Mesothelial cell of epicardium (in vitro differentiated cells): ENCODE measurements at regions not wholly inside any gene's neighbourhood (a gene's known extent, or its start where the extent isn't known, plus 50 kb on each side); places are given as distances from the start of the nearest gene placed in this dataset.

Experiments
- DNase-seq, 2 experiments: peaks; one replicate each; pipeline ENCODE4 v3.0.0; 2021; ENCODE audit warnings: low spot score in 2 of 2; ENCODE audit not compliant: unreplicated experiment in 2 of 2
- H3K27ac Mint-ChIP-seq: 2 replicates; pipeline ENCODE4 v1.8.0; 2021; ENCODE audit warnings: mixed read lengths
- H3K27me3 Mint-ChIP-seq: 2 replicates; pipeline ENCODE4 v1.8.0; 2021; ENCODE audit warnings: low read depth, mixed read lengths
- H3K36me3 Mint-ChIP-seq: 2 replicates; pipeline ENCODE4 v1.8.0; 2021; ENCODE audit warnings: mixed read lengths
- H3K4me1 Mint-ChIP-seq: 2 replicates; pipeline ENCODE4 v1.8.0; 2021; ENCODE audit warnings: mixed read lengths
- H3K4me3 Mint-ChIP-seq: 2 replicates; pipeline ENCODE4 v1.8.0; 2021; ENCODE audit warnings: mild to moderate bottlenecking, moderate library complexity, mixed read lengths
- H3K9me3 Mint-ChIP-seq: 2 replicates; pipeline ENCODE4 v1.8.0; 2021; ENCODE audit warnings: mixed read lengths
- TF ChIP-seq, protein P1 (sequence below): fragments of 200-600 bp; sonication (generic); IDR thresholded peaks from one replicate; pipeline ENCODE4 v1.5.0; 2021; ENCODE audit warnings: antibody characterized with exemption; ENCODE audit not compliant: unreplicated experiment

- peaks cover 4% of the 10 kb centered on the region for H3K9me3 Mint-ChIP-seq
- no peak overlapping the region for H3K27ac Mint-ChIP-seq
- no peaks in the 10 kb centered on the region for H3K36me3 Mint-ChIP-seq
- H3K4me1 Mint-ChIP-seq = peaks cover 22% of the 10 kb centered on the region
- no peak overlapping the region for H3K4me3 Mint-ChIP-seq
- no peaks in the 10 kb centered on the region for H3K27me3 Mint-ChIP-seq
- DNase-seq = no peak
- TF ChIP-seq, protein P1, sequence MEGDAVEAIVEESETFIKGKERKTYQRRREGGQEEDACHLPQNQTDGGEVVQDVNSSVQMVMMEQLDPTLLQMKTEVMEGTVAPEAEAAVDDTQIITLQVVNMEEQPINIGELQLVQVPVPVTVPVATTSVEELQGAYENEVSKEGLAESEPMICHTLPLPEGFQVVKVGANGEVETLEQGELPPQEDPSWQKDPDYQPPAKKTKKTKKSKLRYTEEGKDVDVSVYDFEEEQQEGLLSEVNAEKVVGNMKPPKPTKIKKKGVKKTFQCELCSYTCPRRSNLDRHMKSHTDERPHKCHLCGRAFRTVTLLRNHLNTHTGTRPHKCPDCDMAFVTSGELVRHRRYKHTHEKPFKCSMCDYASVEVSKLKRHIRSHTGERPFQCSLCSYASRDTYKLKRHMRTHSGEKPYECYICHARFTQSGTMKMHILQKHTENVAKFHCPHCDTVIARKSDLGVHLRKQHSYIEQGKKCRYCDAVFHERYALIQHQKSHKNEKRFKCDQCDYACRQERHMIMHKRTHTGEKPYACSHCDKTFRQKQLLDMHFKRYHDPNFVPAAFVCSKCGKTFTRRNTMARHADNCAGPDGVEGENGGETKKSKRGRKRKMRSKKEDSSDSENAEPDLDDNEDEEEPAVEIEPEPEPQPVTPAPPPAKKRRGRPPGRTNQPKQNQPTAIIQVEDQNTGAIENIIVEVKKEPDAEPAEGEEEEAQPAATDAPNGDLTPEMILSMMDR = no peak
Measured at GRCh38 chr6:11480541-11480940, 57.0 kb upstream of the TMEM170B start.

- Mint-ChIP-seq H3K27ac (no peak overlapping the region), H3K9me3 (peaks cover 4% of the 10 kb centered on the region), H3K4me1 (peaks cover 20% of the 10 kb centered on the region), H3K36me3 (no peaks in the 10 kb centered on the region), H3K4me3 (no peak overlapping the region), H3K27me3 (no peaks in the 10 kb centered on the region)
- TF ChIP-seq, protein P1 = no peak
- DNase-seq = no peak
Measured at GRCh38 chr6:11479296-11479695, 58.3 kb upstream of the TMEM170B start.

DNA sequence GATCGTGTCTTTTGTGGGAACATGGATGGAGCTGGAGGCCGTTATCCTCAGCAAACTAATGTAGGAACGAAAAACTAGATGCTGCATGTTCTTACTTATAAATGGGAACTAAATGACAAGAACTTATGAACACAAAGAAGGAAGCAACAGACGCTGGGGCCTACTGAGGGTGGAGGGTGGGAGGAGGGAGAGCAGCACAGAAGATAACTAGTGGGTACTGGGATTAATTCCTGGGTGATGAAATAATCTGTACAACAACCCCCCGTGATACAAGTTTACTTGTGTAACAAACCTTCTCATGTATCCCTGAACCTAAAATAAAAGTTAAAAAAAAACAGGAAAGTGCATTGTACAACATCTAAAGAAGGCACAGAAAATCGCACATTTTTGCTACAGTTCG lies 59.0 kb upstream of the TMEM170B start:
- Mint-ChIP-seq H3K4me1 (peaks cover 26% of the 10 kb centered on the region), H3K4me3 (no peak overlapping the region), H3K9me3 (peaks cover 4% of the 10 kb centered on the region), H3K36me3 (no peaks in the 10 kb centered on the region), H3K27me3 (no peaks in the 10 kb centered on the region), H3K27ac (no peak overlapping the region)
- TF ChIP-seq, protein P1 = no peak
- no peak for DNase-seq

DNA sequence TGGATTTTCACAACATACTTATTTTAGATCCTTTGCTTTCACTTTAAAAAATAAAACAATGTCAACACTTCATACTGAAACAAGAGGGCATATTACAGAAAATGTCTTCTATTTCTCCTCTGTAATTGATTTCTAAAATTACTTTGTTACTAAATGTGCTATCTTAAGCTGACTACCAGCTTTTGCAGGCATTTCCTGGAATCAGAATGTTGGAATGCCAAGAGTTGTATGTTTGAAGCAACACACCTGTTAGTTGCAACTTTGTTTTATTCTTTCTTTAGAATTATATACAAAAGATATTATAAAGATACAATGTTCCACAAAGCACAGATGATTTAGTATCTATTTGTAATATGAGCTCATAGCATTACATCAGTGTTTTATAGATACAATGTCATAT lies 62.5 kb upstream of the TMEM170B start:
- Mint-ChIP-seq H3K9me3 (peaks cover 4% of the 10 kb centered on the region), H3K4me1 (peaks cover 29% of the 10 kb centered on the region), H3K36me3 (no peaks in the 10 kb centered on the region), H3K4me3 (no peak overlapping the region), H3K27me3 (no peaks in the 10 kb centered on the region), H3K27ac (no peak overlapping the region)
- DNase-seq = no peak
- TF ChIP-seq, protein P1 = no peak

- TF ChIP-seq, protein P1 = no peak
- Mint-ChIP-seq H3K4me1 (peaks cover 29% of the 10 kb centered on the region), H3K27me3 (no peaks in the 10 kb centered on the region), H3K36me3 (no peaks in the 10 kb centered on the region), H3K9me3 (peaks cover 5% of the 10 kb centered on the region), H3K4me3 (no peak overlapping the region), H3K27ac (no peak overlapping the region)
- DNase-seq = no peak
Measured at GRCh38 chr6:11473008-11473740, 64.4 kb upstream of the TMEM170B start.
